SH-SY5Y (cell line): ENCODE measurements at regions not wholly inside any gene's neighbourhood (a gene's known extent, or its start where the extent isn't known, plus 50 kb on each side); places are given as distances from the start of the nearest gene placed in this dataset.

ENCODE experiments used
- GATA2 ChIP-seq: IDR thresholded peaks from 2 replicates; pipeline ENCODE4 v1.6.1; 2011; ENCODE audit warnings: mild to moderate bottlenecking, low read depth, low read length
- GATA3 ChIP-seq: IDR thresholded peaks from 2 replicates; pipeline ENCODE4 v1.6.1; 2011; ENCODE audit warnings: low read depth, mild to moderate bottlenecking, low read length, moderate library complexity

- TF ChIP-seq GATA2 (no peak), GATA3 (no peak)
Observed at GRCh38 chr11:71059662-71060061, 192.7 kb downstream of the SHANK2 start.
